ENCODE measurements at regions not wholly inside any gene's neighbourhood (a gene's known extent, or its start where the extent isn't known, plus 50 kb on each side); places are given as distances from the start of the nearest gene placed in this dataset.

GRCh38 chr1:94324178-94324544, 86.8 kb upstream of the ARHGAP29 start:
- H3K36me3 ChIP-seq (ENCODE audit: control insufficient read depth, low read length), result no peaks in the 10 kb centered on the region
- no peaks in the 10 kb centered on the region for H3F3A ChIP-seq (ENCODE audit: control insufficient read depth, insufficient read depth)
- H3K9me3 ChIP-seq (ENCODE audit: control insufficient read depth, insufficient read depth, low read length), result no peaks in the 10 kb centered on the region
- peaks cover 17% of the 10 kb centered on the region for H3K27me3 ChIP-seq (ENCODE audit: control insufficient read depth, low read length)
- H3K4me1 ChIP-seq (ENCODE audit: control insufficient read depth, low read length), result no peaks in the 10 kb centered on the region
- H3K4me3 ChIP-seq (ENCODE audit: low read length), result no peak overlapping the region
- H4K20me1 ChIP-seq (ENCODE audit: control insufficient read depth, insufficient read depth, low read depth, low read length), result no peaks in the 10 kb centered on the region
- no peak overlapping the region for H3K27ac ChIP-seq (ENCODE audit: low read depth, low read length)
- no peak overlapping the region for H3K4me2 ChIP-seq (ENCODE audit: low read length)
- no peaks in the 10 kb centered on the region for H3K79me2 ChIP-seq (ENCODE audit: control insufficient read depth, low read length)
- TF ChIP-seq, protein P1, sequence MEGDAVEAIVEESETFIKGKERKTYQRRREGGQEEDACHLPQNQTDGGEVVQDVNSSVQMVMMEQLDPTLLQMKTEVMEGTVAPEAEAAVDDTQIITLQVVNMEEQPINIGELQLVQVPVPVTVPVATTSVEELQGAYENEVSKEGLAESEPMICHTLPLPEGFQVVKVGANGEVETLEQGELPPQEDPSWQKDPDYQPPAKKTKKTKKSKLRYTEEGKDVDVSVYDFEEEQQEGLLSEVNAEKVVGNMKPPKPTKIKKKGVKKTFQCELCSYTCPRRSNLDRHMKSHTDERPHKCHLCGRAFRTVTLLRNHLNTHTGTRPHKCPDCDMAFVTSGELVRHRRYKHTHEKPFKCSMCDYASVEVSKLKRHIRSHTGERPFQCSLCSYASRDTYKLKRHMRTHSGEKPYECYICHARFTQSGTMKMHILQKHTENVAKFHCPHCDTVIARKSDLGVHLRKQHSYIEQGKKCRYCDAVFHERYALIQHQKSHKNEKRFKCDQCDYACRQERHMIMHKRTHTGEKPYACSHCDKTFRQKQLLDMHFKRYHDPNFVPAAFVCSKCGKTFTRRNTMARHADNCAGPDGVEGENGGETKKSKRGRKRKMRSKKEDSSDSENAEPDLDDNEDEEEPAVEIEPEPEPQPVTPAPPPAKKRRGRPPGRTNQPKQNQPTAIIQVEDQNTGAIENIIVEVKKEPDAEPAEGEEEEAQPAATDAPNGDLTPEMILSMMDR (IDR thresholded peaks at IDR 0.05; ENCODE audit: low read depth, low read length, poor library complexity, severe bottlenecking), result no peak
- TF ChIP-seq EZH2phosphoT487 (IDR thresholded peaks at IDR 0.05; ENCODE audit: borderline replicate concordance, low read length), result no peak
- no peaks in the 10 kb centered on the region for H3K9me2 ChIP-seq (replicated peaks; ENCODE audit: control insufficient read depth, low read length)

GRCh38 chr1:94323311-94324177, 86.2 kb upstream of the ARHGAP29 start:
- Histone ChIP-seq H3K27ac (ENCODE audit: low read depth, low read length) (no peak overlapping the region), H3K4me1 (ENCODE audit: control insufficient read depth, low read length) (no peaks in the 10 kb centered on the region)
- TF ChIP-seq EZH2phosphoT487 (IDR thresholded peaks at IDR 0.05; ENCODE audit: borderline replicate concordance, low read length), result no peak
- TF ChIP-seq, protein P1 (IDR thresholded peaks at IDR 0.05; ENCODE audit: low read depth, low read length, poor library complexity, severe bottlenecking), result no peak

DNA sequence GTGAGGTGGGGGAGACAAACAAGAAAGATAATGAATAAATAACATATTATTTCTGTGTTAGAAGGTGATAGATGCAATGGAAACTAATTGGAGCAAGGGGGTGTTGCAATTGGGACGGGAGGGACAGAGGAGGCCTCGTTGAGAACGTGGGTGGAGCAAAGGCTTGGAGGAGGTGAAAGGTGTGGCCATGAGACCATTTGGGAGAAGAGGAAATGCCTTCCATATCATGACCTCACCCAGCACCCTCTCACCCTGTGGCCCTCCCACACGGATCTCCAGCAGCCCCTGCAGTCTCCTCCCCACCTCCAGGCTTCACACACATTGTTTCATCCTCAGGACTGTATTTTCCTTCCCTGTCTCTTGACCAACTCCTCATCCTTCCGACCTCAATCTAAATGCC, 85.3 kb upstream of the ARHGAP29 start:
- Histone ChIP-seq H3K27me3 (ENCODE audit: control insufficient read depth, low read length) (peaks cover 15% of the 10 kb centered on the region; the same call in 1 of the 2 replicates), H4K20me1 (ENCODE audit: control insufficient read depth, insufficient read depth, low read depth, low read length) (no peaks in the 10 kb centered on the region), H3F3A (ENCODE audit: control insufficient read depth, insufficient read depth) (no peaks in the 10 kb centered on the region), H3K27ac (ENCODE audit: low read depth, low read length) (no peak overlapping the region), H3K79me2 (ENCODE audit: control insufficient read depth, low read length) (no peaks in the 10 kb centered on the region), H3K36me3 (ENCODE audit: control insufficient read depth, low read length) (no peaks in the 10 kb centered on the region), H3K9me2 (replicated peaks; ENCODE audit: control insufficient read depth, low read length) (no peaks in the 10 kb centered on the region), H3K4me3 (ENCODE audit: low read length) (no peak overlapping the region), H3K4me2 (ENCODE audit: low read length) (no peak overlapping the region), H3K9me3 (ENCODE audit: control insufficient read depth, insufficient read depth, low read length) (no peaks in the 10 kb centered on the region), H3K4me1 (ENCODE audit: control insufficient read depth, low read length) (no peaks in the 10 kb centered on the region)
- TF ChIP-seq EZH2phosphoT487 (IDR thresholded peaks at IDR 0.05; ENCODE audit: borderline replicate concordance, low read length), result no peak
- TF ChIP-seq, protein P1 (IDR thresholded peaks at IDR 0.05; ENCODE audit: low read depth, low read length, poor library complexity, severe bottlenecking), result no peak

More at GRCh38 chr1:94323311-94324177, 86.2 kb upstream of the ARHGAP29 start:
- Histone ChIP-seq H3K9me3 (ENCODE audit: control insufficient read depth, insufficient read depth, low read length) (no peaks in the 10 kb centered on the region), H3K4me2 (ENCODE audit: low read length) (no peak overlapping the region), H4K20me1 (ENCODE audit: control insufficient read depth, insufficient read depth, low read depth, low read length) (no peaks in the 10 kb centered on the region), H3K36me3 (ENCODE audit: control insufficient read depth, low read length) (no peaks in the 10 kb centered on the region), H3K79me2 (ENCODE audit: control insufficient read depth, low read length) (no peaks in the 10 kb centered on the region), H3F3A (ENCODE audit: control insufficient read depth, insufficient read depth) (no peaks in the 10 kb centered on the region), H3K9me2 (replicated peaks; ENCODE audit: control insufficient read depth, low read length) (no peaks in the 10 kb centered on the region), H3K4me3 (ENCODE audit: low read length) (no peak overlapping the region), H3K27me3 (ENCODE audit: control insufficient read depth, low read length) (peaks cover 17% of the 10 kb centered on the region)

Measured in DOHH2 (cell line).